GM21367 (cell line): ENCODE measurements at regions not wholly inside any gene's neighbourhood (a gene's known extent, or its start where the extent isn't known, plus 50 kb on each side); places are given as distances from the start of the nearest gene placed in this dataset.

Experiments used
- ATAC-seq: cut with Tn5 transposase; IDR thresholded peaks from one replicate; pipeline ENCODE4 v1.9.1; 2021; ENCODE audit not compliant: unreplicated experiment

DNA sequence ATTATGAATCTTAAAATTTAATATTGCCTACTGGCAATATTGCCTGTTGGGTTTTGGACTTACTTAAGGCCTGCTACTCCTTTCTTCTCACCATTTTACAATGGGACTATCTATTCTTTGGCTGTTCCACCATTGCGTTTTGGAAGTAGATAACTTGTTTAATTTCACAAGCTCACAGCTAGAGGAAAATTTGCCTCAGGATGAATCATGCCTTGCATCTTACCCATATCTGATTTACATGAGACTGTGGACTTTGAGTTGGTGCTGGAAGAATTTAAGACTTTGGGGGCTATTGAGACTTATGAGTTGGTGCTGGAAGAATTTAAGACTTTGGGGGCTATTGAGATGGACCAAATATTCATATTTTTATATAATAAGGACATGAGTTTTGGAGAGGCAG lies 662.6 kb downstream of the METTL15 start:
- no peak for ATAC-seq

DNA sequence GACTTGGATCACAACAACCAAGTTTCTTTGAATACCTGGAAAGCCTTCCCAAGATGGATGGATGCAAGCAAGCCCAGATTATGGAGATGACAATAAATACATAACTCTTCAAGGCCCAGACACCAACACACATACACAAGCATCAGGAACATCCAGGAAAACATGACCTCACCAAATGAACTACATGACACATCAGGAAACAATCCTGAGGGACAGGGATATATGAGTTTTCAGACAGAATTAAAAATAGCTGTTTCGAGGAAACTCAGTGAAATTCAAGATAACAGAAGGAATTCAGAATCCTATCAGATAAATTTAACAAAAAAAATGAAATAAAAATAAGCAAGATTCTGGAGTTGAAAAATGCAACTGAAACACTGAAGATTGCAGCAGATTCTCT lies 659.4 kb downstream of the METTL15 start:
- ATAC-seq = no peak

DNA sequence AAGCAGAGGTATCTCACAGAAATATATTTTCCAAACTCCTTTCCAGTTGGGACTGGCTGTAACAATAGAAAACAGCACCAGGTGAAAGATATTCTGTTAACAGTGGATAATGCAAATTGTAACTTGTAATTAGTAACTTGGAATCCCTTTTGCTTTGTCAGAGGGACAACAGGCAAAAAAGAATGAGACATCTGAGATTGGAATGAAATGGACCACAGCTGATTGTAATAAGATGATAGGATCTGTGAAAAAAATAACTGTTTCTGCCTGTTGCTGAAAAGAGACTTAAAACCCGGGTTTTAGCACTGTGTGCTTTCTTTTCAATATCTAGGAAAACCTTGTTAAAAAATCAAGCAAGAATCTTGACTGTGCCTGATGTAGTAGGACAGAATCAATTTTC lies 655.7 kb downstream of the METTL15 start:
- no peak for ATAC-seq

DNA sequence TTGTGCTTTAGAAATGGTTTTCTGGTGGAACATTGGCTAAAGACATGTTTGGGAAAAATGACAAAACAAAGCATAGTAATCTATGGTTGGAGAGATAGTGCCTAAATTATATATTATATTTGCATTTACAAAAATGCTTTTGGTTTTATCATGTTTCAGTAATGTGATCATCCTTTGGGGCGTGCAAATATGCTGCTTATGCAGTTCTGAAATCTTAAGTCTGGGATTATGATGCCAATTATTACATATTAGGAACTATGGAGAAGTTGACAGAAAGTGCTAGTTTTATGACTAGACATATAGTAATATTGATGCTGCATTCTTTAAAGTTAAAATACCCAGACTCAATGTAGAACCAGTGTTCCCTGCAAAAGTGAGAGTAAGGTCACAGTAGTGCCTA lies 655.0 kb downstream of the METTL15 start:
- no peak for ATAC-seq

DNA sequence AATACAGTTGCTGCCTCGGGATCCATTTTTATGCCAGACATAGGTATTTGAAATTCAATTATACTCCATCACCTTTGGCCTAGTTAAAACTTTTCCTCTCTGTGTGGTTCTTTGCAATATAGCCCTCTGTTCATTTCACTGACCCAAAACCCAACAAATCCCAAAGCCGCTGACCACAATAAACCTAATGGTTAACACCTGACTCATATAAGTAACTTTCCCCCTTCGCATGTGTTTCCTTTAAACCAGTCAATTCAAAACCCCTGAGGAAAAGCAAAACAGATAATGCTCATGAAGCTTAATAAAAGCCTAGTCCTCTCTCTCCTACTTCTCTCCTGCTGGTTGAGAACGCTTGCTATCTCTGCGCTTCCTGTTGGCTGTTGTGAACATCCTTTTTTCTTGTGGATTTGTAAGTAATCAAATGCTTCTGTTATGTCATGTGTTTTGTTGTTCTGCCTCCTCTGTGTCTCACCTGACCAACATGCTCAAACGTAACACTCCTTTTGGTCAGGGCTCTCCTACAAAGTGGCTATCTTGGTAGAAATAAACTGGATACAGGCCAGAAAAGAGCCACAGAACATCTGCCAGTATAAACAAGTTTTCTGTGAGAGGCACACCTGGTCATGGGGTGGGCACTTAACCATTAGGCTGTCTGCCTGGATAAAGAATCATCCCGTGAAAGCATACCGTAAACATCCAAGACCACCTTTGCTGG lies 652.6 kb downstream of the METTL15 start:
- ATAC-seq = no peak

DNA sequence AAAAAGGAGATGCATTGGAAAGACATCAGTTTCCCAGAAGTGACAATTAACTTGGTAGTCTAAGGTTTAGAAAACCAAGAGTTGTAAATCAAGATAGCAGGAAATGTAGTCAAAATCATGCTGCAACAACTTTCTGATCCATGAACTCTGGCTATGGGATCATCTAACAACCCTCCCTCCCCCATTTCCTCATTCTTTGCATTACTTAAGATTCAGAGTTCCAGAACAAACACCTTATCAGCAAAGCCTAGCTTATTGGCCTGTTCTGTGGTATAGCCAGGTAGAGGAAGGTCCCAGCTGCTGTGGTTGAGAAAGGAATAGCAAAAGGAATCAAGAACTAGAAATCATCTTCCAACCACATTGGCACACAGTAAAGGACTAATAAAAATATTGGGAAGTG lies 651.1 kb downstream of the METTL15 start:
- ATAC-seq = no peak

DNA sequence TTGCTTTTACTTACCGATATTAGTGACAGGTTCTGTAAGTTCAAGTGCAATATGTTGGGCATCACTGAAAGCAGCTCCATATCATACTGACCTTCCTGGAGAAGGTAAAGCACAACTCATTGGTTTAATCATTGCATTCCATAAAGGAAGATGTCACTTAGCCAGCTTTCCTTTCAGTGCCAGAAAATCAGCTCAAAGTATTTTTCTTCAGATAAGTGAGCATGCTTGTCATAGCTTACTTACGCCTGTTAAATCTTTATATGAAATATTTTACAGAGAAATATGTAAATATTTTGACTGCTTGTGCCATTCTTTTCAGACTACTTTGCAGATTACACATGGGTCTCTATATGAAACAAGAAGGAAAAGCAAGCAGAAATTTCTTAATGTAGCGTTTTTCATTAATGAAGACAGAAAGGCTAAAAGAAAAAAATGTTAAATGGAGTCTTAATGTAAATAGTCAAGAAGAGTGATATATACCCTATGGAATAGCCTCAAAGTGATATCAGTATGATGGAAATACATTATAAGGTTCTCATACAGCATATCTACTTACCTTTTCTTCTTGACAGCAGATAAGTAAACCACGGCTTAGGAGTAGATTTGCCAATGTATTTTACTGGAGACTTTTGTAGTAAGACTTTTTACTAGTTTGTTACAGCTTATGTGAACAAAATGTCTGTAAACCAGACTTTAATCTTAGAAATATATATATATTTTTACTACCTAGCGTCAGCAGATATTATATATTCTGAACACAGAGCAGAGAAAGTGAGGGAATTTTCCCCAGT lies 649.7 kb downstream of the METTL15 start:
- ATAC-seq = no peak

DNA sequence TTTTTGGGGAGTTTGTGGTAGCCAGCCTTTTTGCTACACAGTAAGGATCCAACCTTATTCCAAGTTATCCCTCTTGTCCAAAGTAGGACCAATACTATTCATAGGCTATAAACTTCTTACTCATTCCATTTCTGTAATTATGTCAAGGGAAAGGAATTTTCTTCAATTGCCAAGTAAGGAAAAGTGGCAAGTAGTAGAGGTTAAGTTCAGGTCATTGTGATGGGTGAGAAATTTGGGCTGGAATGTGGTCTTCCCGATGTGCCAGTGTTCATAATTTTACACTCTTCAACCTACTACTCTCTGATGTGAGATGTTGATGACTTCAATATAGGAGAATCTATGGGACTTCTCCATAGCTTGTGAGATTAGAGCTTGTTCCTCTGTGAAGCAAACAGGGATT lies 648.8 kb downstream of the METTL15 start:
- no peak for ATAC-seq

DNA sequence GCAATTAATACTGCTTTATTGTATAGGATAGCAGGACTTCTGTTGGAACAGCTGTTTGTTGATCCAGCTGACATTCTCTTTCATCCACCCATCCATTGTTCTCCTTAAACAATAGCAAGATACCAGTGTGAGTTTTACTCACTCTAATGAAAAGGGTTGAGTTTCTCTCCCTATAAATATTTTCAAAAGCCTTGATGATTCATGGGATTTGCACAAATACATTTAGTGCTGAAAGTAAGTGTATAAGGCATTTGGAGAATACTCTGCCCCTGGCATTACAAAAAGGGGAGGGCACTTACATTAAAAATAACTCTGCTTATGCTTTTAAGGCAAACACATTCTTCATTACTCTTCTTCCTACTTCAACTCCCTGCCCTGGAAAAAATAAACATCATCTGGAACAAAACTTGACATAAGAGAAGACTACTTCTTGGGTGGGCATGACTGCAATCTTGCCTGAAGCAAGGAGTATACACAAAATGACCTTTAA lies 634.9 kb downstream of the METTL15 start:
- ATAC-seq = no peak

DNA sequence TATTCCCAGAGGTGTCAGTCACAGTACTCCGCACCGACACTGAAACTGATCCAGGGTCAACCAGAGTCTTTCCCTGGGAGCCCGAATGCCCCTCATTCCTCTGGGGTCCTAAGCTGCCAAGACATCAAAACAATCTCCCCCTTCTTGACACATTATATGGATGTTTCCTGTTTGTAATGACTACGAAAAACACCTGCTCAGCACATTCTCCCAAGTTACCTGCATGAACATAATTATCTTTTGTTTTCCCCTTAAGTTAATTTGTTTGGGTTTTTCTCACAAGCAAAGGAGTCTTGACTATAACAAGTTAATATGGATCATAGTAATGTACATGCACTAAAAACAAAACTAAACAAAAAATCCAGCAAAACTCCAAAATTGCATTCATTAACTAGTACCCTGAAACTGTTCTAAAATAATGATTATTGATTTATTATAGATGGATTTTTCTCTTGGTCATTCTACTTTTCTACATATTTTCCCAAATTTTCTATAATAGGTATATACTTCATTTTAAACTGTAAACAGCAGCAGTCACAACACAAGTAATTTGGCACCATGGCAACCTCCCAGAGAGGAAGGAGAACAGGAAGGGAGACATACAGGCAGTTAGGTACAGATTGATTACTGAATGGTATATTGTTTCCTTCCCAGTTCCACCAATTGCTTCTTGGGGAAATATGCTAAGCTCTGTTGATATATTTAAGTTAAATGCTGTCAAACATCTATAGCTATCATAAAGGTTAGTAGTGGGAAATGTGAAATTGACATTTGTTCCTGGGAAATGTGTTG lies 631.5 kb downstream of the METTL15 start:
- ATAC-seq = no peak

DNA sequence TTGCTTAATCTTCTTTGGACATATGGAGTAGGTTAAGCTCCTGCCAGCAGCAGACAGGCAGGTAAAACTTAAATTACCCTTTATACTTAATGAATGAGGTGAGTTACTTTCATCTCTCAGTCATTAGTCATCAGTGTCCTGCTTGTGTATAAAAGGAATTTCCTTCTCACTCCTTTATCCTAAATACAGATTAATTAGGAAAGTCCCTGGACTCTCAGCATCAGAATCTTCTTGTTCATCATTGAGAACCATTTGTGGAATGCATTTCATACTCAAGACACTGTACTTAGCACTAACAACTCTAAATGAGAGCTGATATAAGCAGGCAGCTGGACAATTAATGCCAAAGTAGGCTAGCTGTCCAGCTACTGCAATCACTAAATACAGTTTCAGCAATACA lies 630.4 kb downstream of the METTL15 start:
- no peak for ATAC-seq

DNA sequence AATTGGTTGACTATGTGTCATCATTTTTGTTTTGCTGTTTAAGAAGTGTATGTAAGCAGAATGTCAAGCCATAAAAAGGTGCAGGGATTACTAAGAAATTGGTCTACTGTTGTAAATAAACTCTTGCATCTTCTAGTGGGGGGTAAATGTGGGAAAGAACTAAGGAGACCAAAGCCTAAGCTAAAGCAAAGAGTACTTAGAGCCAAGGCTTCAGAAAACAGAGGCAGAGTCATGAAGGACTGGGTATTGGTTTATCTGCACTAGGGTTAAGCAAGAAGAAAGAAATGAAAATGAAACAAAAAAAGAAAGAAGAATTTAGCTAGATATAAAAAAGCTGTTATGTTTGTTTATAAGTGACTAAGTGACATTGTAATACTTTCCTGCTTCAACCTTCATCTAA lies 628.1 kb downstream of the METTL15 start:
- ATAC-seq = no peak

DNA sequence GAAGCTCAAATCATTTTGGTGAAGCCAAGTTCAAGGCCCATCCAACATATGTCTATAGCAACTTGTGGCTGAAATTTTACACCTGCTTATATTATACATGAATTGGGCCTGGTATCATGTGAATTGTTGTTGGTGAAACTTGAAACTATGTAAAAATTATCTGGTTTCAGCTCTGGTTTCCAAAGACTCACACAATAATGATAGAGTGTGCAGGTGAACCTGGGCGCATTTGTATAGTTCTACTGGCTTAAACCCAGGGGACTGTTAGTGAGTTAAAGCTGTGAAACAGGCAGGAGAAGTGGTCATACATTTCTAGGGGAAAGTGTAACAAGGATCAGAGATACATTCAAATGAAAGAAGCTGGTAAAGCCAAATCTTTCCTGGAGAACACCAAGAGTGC lies 627.3 kb downstream of the METTL15 start:
- no peak for ATAC-seq

DNA sequence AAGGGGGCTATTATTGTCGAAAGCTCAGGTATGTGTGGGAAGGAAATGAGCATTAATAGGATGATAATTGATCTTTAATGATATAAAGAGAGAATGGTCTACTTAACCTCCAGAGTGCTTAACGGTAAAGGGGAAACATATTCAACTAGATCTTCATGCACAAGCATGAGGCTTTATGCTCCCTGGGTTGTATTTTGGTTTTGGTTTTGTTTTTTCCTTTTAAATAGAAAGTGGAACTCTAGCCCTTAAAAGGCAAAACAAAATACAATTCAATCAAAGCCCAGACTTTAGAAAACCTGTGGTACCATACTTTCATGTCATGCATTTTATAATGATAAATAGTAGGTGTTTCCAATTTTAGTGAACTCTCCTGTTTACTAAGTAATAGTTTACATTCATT lies 622.7 kb downstream of the METTL15 start:
- no peak for ATAC-seq

DNA sequence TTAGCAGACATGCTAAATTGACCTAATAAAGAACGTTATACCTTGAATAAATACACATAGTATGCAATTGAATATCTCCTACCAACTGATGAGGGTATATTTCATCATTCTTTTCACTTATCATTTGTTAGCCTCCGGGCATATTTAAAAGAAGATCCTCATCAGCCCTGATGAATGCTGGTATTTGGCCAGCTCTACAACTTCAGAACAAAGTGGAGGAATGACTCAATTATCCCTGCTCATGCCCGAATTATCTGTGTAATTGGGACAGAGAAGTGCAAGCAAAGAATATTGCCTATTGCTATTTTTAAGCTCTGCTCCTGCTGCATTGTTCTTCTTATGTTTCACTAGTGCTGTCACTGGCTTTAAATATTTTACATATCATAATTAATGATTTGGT lies 622.1 kb downstream of the METTL15 start:
- ATAC-seq = no peak

DNA sequence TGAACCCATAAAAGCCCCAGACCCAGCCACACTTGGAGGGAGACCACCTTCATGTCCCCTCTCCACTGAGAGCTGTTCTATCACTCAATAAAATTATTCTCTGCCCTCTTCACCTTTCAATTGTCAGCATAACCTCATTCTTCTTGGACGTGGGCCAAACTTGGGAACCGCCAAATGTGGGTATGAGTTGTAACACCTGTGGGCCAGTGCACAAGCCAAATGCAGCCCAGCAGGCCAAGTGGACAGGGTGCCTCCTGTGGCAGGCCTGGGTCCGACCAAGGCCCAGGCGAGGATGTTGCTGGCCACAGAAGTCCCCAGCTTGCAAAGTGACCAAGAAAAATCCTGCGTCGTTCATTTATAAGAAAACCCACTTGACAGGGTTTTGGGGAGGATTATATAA lies 621.2 kb downstream of the METTL15 start:
- ATAC-seq = no peak

DNA sequence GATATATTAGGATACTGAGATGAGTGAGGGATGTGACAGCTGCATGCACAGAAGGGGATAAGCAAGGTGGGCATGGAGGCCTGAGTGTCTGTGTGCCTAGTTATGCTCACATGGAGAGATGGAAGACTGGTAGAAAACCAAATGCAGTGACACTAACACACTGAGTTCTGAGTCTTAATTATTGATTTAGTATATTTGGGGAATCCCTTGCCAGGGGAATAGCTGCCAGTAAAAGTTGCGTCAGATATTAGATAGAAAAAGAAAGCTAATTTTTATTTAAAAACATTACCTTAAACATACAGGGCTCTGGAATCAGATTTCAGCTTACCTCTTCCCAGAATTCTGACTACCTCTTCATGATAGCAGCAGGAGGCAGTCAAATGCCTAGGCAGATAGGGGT lies 620.5 kb downstream of the METTL15 start:
- ATAC-seq = no peak

DNA sequence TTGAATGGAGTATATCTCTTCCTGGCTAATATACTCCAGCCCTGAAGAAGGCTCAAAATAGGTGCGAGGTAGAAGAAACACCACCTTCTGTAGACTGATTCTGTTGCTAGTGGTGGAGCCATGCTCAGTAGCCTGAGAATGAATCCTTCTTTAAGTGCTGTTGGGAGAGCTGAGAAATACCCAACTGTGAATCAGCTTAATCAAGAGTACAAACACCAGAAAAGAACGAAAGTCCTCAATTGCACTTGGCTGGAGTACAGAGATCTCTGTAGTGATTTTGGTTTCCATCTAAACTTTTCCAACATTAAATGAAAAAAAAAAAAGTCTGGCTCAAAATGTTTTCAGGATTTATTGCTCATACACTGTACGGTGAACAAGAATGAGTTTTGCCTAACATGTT lies 619.1 kb downstream of the METTL15 start:
- no peak for ATAC-seq

DNA sequence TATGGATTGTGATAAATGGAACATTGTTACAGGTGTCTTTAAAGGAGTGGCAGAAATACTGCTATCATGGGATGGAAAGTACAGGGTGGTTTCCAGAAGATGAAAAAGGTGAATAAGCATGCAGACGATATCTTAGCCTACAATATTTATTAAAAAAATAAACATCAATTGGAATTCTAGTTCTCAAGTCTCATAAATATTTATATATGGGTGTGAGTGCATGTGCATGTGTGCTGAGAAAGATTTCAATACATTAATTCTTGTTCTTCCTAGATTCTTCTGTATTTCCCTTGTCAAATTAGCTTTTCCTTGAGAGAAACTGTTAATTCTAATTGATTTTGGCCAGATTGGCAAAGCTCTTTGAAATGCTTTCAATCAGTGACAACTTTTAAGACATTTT lies 618.2 kb downstream of the METTL15 start:
- no peak for ATAC-seq

DNA sequence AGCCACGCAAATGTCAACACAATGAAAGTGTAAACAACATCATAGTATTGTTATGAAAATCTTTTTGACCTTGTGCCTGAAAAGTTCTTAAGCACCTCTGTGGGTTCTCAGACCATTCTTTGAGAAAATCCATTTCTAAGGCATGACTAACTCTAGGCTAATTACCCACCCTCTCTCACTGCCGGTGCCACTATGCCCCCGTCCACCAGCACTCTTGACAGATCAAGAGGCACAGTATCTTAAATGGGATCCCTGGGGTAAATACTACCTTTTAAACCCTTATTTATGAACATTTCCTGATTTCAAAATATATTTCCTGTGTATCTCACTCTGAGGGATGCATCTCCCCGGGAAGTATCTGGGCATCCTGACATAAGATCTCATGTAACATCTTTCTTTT lies 607.5 kb downstream of the METTL15 start:
- no peak for ATAC-seq

DNA sequence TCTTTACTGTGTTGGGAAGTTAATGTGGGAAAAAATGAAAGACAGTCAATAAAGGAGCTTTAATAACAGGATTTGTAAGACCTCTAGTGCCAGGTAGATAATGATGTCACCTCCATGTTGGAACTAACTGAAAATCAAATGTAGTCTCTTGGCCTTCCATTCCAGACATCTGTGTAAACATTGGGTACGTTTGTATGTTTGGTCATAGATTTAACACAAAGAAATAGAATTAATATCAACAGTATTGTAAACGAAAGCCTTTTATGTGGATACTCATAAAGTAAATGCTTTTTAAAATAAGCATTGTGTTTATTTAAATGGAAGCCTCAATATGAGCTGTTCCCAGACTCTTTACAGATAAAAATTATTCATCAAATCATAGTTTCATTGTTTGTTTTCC lies 605.7 kb downstream of the METTL15 start:
- ATAC-seq = no peak

DNA sequence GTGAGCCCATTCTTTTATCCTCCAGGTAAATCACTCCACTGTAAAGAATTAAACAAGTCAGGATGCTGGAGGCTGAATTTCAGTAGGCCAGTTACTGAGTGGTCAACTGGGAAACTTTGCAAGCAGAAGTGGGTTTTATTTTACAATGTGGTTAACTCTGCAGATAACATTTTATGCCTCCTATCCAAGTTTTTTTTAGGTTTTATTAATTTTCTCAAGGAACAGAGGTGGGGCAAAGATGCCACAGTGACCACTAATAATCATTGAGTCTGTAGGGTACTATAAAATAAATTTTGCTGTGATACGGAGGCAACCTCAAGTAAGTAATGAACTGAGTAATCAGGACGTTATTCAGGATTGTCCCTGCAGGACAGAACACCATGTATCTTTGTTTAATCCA lies 599.9 kb downstream of the METTL15 start:
- no peak for ATAC-seq
